ENCODE measurements at regions not wholly inside any gene's neighbourhood (a gene's known extent, or its start where the extent isn't known, plus 50 kb on each side); places are given as distances from the start of the nearest gene placed in this dataset.
"Not testable (repeated sequence)": the region's sequence is repeated elsewhere in the genome, so short reads cannot be mapped to it uniquely, and the experiment has no call there.

- not testable (repeated sequence) for TF ChIP-seq CTCF, POLR2A (IDR thresholded peaks at IDR 0.05)
These were observed 85.6 kb downstream of the TFRC start for GRCh38 chr3:195996314-195996713.
